ENCODE measurements at regions not wholly inside any gene's neighbourhood (a gene's known extent, or its start where the extent isn't known, plus 50 kb on each side); places are given as distances from the start of the nearest gene placed in this dataset.

- TF ChIP-seq CTCF (IDR thresholded peaks at IDR 0.05 in 8 of 11, conservative IDR thresholded peaks at IDR 0.05 in 3 of 11): no peak
- no peak for TF ChIP-seq POLR2A (IDR thresholded peaks at IDR 0.05)
Observed at GRCh38 chr4:1569461-1570151, 114.5 kb downstream of the FAM53A start.
